ENCODE measurements at regions not wholly inside any gene's neighbourhood (a gene's known extent, or its start where the extent isn't known, plus 50 kb on each side); places are given as distances from the start of the nearest gene placed in this dataset.

- TF ChIP-seq CREB1 (CRISPR knock-in tag; IDR thresholded peaks at IDR 0.05) (no peak), ESRRA (CRISPR knock-in tag; IDR thresholded peaks at IDR 0.05; ENCODE audit: borderline replicate concordance) (no peak), OVOL2 (CRISPR knock-in tag; IDR thresholded peaks at IDR 0.05; ENCODE audit: borderline replicate concordance) (no peak), SMAD4 (CRISPR knock-in tag; IDR thresholded peaks at IDR 0.05) (no peak)
- TF ChIP-seq, protein P1, sequence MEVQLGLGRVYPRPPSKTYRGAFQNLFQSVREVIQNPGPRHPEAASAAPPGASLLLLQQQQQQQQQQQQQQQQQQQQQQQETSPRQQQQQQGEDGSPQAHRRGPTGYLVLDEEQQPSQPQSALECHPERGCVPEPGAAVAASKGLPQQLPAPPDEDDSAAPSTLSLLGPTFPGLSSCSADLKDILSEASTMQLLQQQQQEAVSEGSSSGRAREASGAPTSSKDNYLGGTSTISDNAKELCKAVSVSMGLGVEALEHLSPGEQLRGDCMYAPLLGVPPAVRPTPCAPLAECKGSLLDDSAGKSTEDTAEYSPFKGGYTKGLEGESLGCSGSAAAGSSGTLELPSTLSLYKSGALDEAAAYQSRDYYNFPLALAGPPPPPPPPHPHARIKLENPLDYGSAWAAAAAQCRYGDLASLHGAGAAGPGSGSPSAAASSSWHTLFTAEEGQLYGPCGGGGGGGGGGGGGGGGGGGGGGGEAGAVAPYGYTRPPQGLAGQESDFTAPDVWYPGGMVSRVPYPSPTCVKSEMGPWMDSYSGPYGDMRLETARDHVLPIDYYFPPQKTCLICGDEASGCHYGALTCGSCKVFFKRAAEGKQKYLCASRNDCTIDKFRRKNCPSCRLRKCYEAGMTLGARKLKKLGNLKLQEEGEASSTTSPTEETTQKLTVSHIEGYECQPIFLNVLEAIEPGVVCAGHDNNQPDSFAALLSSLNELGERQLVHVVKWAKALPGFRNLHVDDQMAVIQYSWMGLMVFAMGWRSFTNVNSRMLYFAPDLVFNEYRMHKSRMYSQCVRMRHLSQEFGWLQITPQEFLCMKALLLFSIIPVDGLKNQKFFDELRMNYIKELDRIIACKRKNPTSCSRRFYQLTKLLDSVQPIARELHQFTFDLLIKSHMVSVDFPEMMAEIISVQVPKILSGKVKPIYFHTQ (CRISPR knock-in tag; IDR thresholded peaks at IDR 0.05): no peak
Observed at GRCh38 chr12:23115984-23116383, 491.0 kb downstream of the ETNK1 start (continued).

GRCh38 chr12:23126794-23127193 lies 501.8 kb downstream of the ETNK1 start:
- no peak overlapping the region for H3K4me3 Mint-ChIP-seq
- H3K4me1 Mint-ChIP-seq: peaks cover 21% of the 10 kb centered on the region
- H3K27ac Mint-ChIP-seq: no peak overlapping the region
- CTCF ChIA-PET: no interaction called here
- no peaks in the 10 kb centered on the region for H3K36me3 Mint-ChIP-seq
- no peak for DNase-seq (ENCODE audit: low spot score)
- no peaks in the 10 kb centered on the region for H3K9me3 Mint-ChIP-seq
- TF ChIP-seq, protein P2, sequence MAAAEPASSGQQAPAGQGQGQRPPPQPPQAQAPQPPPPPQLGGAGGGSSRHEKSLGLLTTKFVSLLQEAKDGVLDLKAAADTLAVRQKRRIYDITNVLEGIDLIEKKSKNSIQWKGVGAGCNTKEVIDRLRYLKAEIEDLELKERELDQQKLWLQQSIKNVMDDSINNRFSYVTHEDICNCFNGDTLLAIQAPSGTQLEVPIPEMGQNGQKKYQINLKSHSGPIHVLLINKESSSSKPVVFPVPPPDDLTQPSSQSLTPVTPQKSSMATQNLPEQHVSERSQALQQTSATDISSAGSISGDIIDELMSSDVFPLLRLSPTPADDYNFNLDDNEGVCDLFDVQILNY (CRISPR knock-in tag; IDR thresholded peaks at IDR 0.05): no peak
- no peak for TF ChIP-seq ZNF232 (CRISPR knock-in tag; IDR thresholded peaks at IDR 0.05)
- TF ChIP-seq TP53 (CRISPR knock-in tag; IDR thresholded peaks at IDR 0.05): no peak
- TF ChIP-seq ZNF423 (CRISPR knock-in tag; IDR thresholded peaks at IDR 0.05): no peak
- no peak for TF ChIP-seq ZNF219 (CRISPR knock-in tag; IDR thresholded peaks at IDR 0.05; ENCODE audit: borderline replicate concordance)
- TF ChIP-seq ATF2 (CRISPR knock-in tag; IDR thresholded peaks at IDR 0.05; ENCODE audit: borderline replicate concordance, low read depth): no peak
- H3K27me3 Mint-ChIP-seq (ENCODE audit: low read depth): no peaks in the 10 kb centered on the region
- no peak for ATAC-seq
- POLR2A ChIA-PET: no interaction called here

DNA sequence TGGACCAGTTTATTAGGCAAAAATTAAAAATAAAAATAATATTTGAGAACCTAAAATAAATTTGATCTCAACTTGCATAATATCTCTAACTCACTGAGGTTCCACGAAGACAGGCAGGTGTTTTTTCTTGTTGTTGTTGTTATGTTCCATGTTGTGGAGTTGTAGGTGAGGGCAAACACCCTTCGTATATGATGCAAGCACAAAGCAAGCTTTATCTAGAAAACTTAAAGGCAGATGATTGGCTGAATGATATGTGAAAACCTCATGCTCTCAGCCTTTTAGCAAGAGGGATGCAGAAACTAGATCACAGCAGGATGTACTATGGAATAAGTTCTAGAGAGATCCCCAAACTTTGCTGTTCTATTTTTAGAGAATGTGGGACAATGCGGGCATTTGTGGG lies 502.7 kb downstream of the ETNK1 start:
- ATAC-seq: no peak
- TF ChIP-seq SMAD3 (CRISPR knock-in tag; IDR thresholded peaks at IDR 0.05; ENCODE audit: borderline replicate concordance) (no peak), TEAD4 (CRISPR knock-in tag; IDR thresholded peaks at IDR 0.05) (no peak), ZNF671 (CRISPR knock-in tag; IDR thresholded peaks at IDR 0.05) (no peak), ESRRA (CRISPR knock-in tag; IDR thresholded peaks at IDR 0.05; ENCODE audit: borderline replicate concordance) (no peak), SMAD4 (CRISPR knock-in tag; IDR thresholded peaks at IDR 0.05) (no peak), ZNF396 (CRISPR knock-in tag; IDR thresholded peaks at IDR 0.05; ENCODE audit: borderline replicate concordance) (no peak), GTF2I (CRISPR knock-in tag; conservative IDR thresholded peaks at IDR 0.05) (no peak), CREM (CRISPR knock-in tag; IDR thresholded peaks at IDR 0.05) (no peak), ATF1 (CRISPR knock-in tag; IDR thresholded peaks at IDR 0.05) (no peak), ZNF423 (CRISPR knock-in tag; IDR thresholded peaks at IDR 0.05) (no peak), ELF4 (CRISPR knock-in tag; IDR thresholded peaks at IDR 0.05; ENCODE audit: low read depth) (no peak), NR1H2 (CRISPR knock-in tag; IDR thresholded peaks at IDR 0.05) (no peak), ZBTB21 (CRISPR knock-in tag; IDR thresholded peaks at IDR 0.05; ENCODE audit: borderline replicate concordance) (no peak), OVOL2 (CRISPR knock-in tag; IDR thresholded peaks at IDR 0.05; ENCODE audit: borderline replicate concordance) (no peak), ZNF232 (CRISPR knock-in tag; IDR thresholded peaks at IDR 0.05) (no peak), HMGA2 (CRISPR knock-in tag; IDR thresholded peaks at IDR 0.05) (no peak)
- TF ChIP-seq, protein P3, sequence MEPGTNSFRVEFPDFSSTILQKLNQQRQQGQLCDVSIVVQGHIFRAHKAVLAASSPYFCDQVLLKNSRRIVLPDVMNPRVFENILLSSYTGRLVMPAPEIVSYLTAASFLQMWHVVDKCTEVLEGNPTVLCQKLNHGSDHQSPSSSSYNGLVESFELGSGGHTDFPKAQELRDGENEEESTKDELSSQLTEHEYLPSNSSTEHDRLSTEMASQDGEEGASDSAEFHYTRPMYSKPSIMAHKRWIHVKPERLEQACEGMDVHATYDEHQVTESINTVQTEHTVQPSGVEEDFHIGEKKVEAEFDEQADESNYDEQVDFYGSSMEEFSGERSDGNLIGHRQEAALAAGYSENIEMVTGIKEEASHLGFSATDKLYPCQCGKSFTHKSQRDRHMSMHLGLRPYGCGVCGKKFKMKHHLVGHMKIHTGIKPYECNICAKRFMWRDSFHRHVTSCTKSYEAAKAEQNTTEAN (CRISPR knock-in tag; IDR thresholded peaks at IDR 0.05): no peak
- TF ChIP-seq, protein P4, sequence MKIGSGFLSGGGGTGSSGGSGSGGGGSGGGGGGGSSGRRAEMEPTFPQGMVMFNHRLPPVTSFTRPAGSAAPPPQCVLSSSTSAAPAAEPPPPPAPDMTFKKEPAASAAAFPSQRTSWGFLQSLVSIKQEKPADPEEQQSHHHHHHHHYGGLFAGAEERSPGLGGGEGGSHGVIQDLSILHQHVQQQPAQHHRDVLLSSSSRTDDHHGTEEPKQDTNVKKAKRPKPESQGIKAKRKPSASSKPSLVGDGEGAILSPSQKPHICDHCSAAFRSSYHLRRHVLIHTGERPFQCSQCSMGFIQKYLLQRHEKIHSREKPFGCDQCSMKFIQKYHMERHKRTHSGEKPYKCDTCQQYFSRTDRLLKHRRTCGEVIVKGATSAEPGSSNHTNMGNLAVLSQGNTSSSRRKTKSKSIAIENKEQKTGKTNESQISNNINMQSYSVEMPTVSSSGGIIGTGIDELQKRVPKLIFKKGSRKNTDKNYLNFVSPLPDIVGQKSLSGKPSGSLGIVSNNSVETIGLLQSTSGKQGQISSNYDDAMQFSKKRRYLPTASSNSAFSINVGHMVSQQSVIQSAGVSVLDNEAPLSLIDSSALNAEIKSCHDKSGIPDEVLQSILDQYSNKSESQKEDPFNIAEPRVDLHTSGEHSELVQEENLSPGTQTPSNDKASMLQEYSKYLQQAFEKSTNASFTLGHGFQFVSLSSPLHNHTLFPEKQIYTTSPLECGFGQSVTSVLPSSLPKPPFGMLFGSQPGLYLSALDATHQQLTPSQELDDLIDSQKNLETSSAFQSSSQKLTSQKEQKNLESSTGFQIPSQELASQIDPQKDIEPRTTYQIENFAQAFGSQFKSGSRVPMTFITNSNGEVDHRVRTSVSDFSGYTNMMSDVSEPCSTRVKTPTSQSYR (CRISPR knock-in tag; IDR thresholded peaks at IDR 0.05): no peak
- TF ChIP-seq, protein P5, sequence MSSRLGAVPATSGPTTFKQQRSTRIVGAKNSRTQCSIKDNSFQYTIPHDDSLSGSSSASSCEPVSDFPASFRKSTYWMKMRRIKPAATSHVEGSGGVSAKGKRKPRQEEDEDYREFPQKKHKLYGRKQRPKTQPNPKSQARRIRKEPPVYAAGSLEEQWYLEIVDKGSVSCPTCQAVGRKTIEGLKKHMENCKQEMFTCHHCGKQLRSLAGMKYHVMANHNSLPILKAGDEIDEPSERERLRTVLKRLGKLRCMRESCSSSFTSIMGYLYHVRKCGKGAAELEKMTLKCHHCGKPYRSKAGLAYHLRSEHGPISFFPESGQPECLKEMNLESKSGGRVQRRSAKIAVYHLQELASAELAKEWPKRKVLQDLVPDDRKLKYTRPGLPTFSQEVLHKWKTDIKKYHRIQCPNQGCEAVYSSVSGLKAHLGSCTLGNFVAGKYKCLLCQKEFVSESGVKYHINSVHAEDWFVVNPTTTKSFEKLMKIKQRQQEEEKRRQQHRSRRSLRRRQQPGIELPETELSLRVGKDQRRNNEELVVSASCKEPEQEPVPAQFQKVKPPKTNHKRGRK (CRISPR knock-in tag; IDR thresholded peaks at IDR 0.05; ENCODE audit: borderline replicate concordance): no peak
- Mint-ChIP-seq H3K4me1 (peaks cover 21% of the 10 kb centered on the region), H3K27me3 (ENCODE audit: low read depth) (no peaks in the 10 kb centered on the region), H3K36me3 (no peaks in the 10 kb centered on the region), H3K4me3 (no peak overlapping the region), H3K27ac (no peak overlapping the region), H3K9me3 (no peaks in the 10 kb centered on the region)
- CTCF ChIA-PET: no interaction called here
- POLR2A ChIA-PET: no interaction called here
- DNase-seq (ENCODE audit: low spot score): no peak
